Upper lobe of right lung (tissue), 1 donor: ENCODE measurements at regions not wholly inside any gene's neighbourhood (a gene's known extent, or its start where the extent isn't known, plus 50 kb on each side); places are given as distances from the start of the nearest gene placed in this dataset.

Source experiments
- ATAC-seq: fragments of 200-7000 bp; cut with Tn5 transposase; one replicate; pipeline ENCODE4 v1.9.1; 2020; ENCODE audit warnings: mild to moderate bottlenecking, moderate library complexity
- DNase-seq: peaks from one replicate; pipeline ENCODE4 v3.0.0-alpha.2; 2020
- H3K27ac ChIP-seq: fragments of 200-600 bp; one replicate; pipeline ENCODE4 v1.8.0; 2022
- H3K27me3 ChIP-seq: fragments of 200-600 bp; one replicate; pipeline ENCODE4 v1.8.0; 2022; ENCODE audit warnings: mild to moderate bottlenecking
- H3K36me3 ChIP-seq: fragments of 200-600 bp; one replicate; pipeline ENCODE4 v1.8.0; 2022
- H3K4me1 ChIP-seq: fragments of 200-600 bp; one replicate; pipeline ENCODE4 v1.8.0; 2022
- H3K4me3 ChIP-seq: fragments of 200-600 bp; one replicate; pipeline ENCODE4 v1.8.0; 2022; ENCODE audit warnings: mild to moderate bottlenecking
- H3K9me3 ChIP-seq: fragments of 200-600 bp; one replicate; pipeline ENCODE4 v1.8.0; 2022
- intact Hi-C: fragments of 100-400 bp; cut with DNase I; formaldehyde crosslinking; loops from one replicate; pipeline ENCODE4 v1.11.0; 2022
- TF ChIP-seq, protein P1 (sequence below): fragments of 200-600 bp; IDR thresholded peaks from one replicate; pipeline ENCODE4 v1.8.0; 2022; ENCODE audit warnings: antibody characterized with exemption
- donor health status: DM: no; HTN: yes; CAD: no; lungs with severe emphysema.

DNA sequence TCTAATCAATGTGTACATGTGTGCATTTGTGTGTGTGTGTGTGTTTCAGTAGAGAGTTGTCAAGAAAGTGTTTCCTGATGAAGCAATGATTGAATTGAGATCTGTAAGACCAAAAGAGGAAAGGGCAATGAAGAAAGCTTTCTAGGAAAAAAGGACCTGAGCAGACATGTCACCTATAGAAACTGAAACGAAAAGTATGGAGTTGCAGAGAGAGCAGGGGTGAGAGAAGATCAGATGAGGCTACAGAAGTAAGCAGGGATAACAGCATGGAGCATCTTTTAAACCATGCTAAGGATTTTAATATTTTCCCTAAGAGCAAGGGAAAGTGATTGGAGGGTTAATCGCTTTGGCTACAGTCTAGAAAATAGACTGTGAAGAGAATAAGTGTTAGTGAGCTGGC is 1459.4 kb upstream of the TENM4 start:
- DNase-seq (no peak), ATAC-seq (no peak)
- Histone ChIP-seq H3K4me1 (no peaks in the 10 kb centered on the region), H3K27ac (no peak overlapping the region), H3K4me3 (no peak overlapping the region), H3K36me3 (no peaks in the 10 kb centered on the region), H3K9me3 (no peaks in the 10 kb centered on the region), H3K27me3 (no peaks in the 10 kb centered on the region)
- intact Hi-C loops, result no loop called here
- TF ChIP-seq, protein P1, sequence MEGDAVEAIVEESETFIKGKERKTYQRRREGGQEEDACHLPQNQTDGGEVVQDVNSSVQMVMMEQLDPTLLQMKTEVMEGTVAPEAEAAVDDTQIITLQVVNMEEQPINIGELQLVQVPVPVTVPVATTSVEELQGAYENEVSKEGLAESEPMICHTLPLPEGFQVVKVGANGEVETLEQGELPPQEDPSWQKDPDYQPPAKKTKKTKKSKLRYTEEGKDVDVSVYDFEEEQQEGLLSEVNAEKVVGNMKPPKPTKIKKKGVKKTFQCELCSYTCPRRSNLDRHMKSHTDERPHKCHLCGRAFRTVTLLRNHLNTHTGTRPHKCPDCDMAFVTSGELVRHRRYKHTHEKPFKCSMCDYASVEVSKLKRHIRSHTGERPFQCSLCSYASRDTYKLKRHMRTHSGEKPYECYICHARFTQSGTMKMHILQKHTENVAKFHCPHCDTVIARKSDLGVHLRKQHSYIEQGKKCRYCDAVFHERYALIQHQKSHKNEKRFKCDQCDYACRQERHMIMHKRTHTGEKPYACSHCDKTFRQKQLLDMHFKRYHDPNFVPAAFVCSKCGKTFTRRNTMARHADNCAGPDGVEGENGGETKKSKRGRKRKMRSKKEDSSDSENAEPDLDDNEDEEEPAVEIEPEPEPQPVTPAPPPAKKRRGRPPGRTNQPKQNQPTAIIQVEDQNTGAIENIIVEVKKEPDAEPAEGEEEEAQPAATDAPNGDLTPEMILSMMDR, result no peak

DNA sequence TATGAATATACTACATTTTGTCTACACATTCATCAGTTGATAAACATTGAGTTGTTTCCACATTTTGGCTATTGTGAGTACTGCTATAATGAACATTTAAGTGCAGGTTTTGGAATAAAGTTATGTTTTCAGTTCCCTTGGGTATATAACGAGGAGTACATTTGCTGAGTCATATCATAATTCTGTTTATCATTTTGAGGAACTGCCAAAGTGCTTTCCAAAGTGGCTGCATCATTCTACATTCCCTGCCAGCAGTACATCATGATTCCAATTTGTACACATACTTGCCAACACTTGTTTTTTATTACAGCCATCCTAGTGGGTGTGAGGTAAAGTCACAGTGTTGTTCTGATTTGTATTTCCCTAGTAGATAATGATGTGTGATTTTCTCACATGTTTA is 1458.6 kb upstream of the TENM4 start:
- no peak overlapping the region for H3K27ac ChIP-seq
- H3K4me1 ChIP-seq, result no peaks in the 10 kb centered on the region
- H3K36me3 ChIP-seq, result no peaks in the 10 kb centered on the region
- TF ChIP-seq, protein P1, result no peak
- intact Hi-C loops, result no loop called here
- DNase-seq (no peak), ATAC-seq (no peak)
- H3K27me3 ChIP-seq, result no peaks in the 10 kb centered on the region
- H3K9me3 ChIP-seq, result no peaks in the 10 kb centered on the region
- no peak overlapping the region for H3K4me3 ChIP-seq

DNA sequence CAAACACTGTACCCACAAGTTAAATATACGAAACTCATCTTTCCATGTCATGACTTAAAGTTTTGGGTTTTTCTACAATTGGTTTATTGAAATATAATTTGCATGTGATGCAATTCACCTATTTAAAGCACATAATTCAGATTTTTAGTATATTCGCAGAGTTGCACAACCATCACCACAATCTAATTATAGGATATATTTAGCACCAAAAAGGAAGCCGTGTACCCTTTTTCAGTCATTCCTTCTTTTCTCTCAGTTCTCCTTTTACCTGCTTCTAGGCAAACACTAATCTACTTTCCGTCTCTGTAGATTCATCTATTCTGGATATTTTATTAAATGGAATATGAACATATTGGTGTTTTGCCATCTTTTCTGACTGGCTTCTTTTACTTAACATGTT is 1458.1 kb upstream of the TENM4 start:
- TF ChIP-seq, protein P1, result no peak
- DNase-seq (no peak), ATAC-seq (no peak)
- H3K4me3 ChIP-seq, result no peak overlapping the region
- no peaks in the 10 kb centered on the region for H3K9me3 ChIP-seq
- no peaks in the 10 kb centered on the region for H3K36me3 ChIP-seq
- H3K27me3 ChIP-seq, result no peaks in the 10 kb centered on the region
- no peaks in the 10 kb centered on the region for H3K4me1 ChIP-seq
- H3K27ac ChIP-seq, result no peak overlapping the region
- intact Hi-C loops, result no loop called here

DNA sequence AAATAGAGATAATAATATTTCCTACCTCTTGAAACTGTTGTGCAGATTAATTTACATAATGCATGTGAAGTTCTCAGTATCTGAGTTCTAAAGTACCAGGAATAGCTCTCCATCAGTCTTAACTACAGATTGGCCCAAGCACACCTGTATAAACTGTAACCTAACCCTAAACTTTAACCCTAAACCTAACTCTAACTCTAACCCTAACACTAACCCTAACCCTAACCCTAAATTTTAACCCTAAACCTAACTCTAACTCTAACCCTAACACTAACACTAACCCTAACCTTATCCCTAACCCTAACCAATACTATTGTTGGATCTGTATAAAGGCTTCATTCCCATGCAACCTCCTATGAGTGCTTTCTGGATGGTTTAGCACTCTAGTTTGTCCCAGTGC is 1445.9 kb upstream of the TENM4 start:
- TF ChIP-seq, protein P1, result no peak
- DNase-seq (no peak), ATAC-seq (no peak)
- Histone ChIP-seq H3K36me3 (no peaks in the 10 kb centered on the region), H3K9me3 (no peaks in the 10 kb centered on the region), H3K27ac (no peak overlapping the region), H3K4me1 (no peaks in the 10 kb centered on the region), H3K27me3 (no peaks in the 10 kb centered on the region), H3K4me3 (no peak overlapping the region)
- intact Hi-C loops, result no loop called here

DNA sequence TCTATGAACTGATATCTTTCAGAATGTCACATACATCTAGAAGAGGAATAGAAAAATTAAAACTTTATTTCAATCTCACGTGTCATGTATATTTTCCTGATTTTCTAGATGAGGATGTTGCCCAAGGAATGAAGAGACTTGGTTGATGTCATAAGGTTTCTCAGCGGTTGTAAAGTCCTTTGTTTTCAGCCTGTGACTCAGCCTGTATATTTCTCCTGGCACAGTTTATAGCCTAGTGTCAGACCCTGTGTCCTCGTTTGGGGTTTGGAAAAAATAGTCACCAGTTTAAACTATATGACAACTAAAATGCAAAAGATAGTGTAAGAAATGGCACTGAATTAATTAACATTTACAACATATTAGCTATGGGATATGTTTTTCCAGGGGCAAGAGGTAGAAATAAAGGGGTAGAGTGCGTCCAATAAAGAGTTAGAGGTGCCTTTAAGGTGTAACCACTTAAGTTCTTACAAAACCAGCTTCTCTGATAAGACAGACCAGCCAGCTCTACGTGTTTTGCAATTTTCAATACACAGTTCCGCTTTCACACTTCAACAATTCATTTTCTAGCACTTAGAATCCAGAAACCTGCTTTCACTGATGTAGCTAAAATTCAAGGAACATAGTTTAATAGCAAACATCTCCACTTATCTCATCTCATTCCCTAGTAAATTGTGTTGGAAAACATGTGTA is 1432.6 kb upstream of the TENM4 start:
- Histone ChIP-seq H3K27me3 (no peaks in the 10 kb centered on the region), H3K4me1 (no peaks in the 10 kb centered on the region), H3K4me3 (no peak overlapping the region), H3K36me3 (no peaks in the 10 kb centered on the region), H3K9me3 (no peaks in the 10 kb centered on the region), H3K27ac (no peak overlapping the region)
- DNase-seq (no peak), ATAC-seq (peak; percentile 68)
- TF ChIP-seq, protein P1, result no peak
- intact Hi-C loops, result no loop called here
